Panc1 (cell line): ENCODE measurements at regions not wholly inside any gene's neighbourhood (a gene's known extent, or its start where the extent isn't known, plus 50 kb on each side); places are given as distances from the start of the nearest gene placed in this dataset.

ENCODE experiments used
- TF ChIP-seq, protein P1 (sequence below): fragments of 450-650 bp; IDR thresholded peaks from 2 replicates; pipeline ENCODE4 v1.5.1; 2017; ENCODE audit warnings: mild to moderate bottlenecking
- TF ChIP-seq, protein P2 (sequence below), 2 experiments: IDR thresholded peaks; 2 replicates each; pipeline ENCODE4 v1.6.1; 2011 to 2012; ENCODE audit warnings: low read depth in 2 of 2, control low read depth in 1 of 2, low read length in 1 of 2, mild to moderate bottlenecking in 1 of 2, moderate library complexity in 1 of 2; ENCODE audit not compliant: insufficient read depth in 1 of 2

DNA sequence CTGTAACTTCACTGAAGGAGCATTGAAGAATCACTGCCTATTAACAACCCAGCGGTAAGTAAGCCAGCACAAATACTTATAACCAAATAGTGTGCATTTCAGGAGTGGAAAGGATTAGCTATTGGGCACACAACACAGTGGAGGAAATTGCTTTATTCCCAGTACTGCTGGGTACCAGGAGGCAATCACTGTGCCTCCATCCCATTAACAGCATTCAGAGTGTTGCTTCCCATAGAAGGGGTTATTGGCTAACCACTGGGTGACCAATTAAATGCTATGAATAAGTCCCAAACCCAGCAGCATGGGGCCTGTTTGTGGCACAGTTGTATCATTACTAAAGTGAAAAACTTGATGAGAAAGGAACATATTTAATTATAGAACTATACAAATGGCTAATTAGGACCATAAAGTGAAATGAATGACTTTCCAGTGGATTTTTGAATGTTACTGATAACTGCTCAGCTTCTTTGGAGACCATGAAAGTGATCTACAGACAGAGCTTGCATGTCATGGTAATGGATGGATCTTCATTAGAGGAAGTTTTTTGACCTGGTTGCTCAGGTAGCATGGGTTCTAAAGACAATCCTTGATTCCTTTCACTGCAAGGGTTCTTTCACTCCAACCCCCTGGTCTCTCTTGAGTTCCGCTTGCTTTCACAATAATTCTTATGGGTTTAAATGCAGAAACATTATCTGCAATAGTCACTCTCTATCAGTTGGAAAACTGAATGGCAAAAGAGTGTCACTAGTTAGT, 413.3 kb upstream of the RORB start:
- TF ChIP-seq, protein P1, sequence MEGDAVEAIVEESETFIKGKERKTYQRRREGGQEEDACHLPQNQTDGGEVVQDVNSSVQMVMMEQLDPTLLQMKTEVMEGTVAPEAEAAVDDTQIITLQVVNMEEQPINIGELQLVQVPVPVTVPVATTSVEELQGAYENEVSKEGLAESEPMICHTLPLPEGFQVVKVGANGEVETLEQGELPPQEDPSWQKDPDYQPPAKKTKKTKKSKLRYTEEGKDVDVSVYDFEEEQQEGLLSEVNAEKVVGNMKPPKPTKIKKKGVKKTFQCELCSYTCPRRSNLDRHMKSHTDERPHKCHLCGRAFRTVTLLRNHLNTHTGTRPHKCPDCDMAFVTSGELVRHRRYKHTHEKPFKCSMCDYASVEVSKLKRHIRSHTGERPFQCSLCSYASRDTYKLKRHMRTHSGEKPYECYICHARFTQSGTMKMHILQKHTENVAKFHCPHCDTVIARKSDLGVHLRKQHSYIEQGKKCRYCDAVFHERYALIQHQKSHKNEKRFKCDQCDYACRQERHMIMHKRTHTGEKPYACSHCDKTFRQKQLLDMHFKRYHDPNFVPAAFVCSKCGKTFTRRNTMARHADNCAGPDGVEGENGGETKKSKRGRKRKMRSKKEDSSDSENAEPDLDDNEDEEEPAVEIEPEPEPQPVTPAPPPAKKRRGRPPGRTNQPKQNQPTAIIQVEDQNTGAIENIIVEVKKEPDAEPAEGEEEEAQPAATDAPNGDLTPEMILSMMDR: no peak
- TF ChIP-seq, protein P2, sequence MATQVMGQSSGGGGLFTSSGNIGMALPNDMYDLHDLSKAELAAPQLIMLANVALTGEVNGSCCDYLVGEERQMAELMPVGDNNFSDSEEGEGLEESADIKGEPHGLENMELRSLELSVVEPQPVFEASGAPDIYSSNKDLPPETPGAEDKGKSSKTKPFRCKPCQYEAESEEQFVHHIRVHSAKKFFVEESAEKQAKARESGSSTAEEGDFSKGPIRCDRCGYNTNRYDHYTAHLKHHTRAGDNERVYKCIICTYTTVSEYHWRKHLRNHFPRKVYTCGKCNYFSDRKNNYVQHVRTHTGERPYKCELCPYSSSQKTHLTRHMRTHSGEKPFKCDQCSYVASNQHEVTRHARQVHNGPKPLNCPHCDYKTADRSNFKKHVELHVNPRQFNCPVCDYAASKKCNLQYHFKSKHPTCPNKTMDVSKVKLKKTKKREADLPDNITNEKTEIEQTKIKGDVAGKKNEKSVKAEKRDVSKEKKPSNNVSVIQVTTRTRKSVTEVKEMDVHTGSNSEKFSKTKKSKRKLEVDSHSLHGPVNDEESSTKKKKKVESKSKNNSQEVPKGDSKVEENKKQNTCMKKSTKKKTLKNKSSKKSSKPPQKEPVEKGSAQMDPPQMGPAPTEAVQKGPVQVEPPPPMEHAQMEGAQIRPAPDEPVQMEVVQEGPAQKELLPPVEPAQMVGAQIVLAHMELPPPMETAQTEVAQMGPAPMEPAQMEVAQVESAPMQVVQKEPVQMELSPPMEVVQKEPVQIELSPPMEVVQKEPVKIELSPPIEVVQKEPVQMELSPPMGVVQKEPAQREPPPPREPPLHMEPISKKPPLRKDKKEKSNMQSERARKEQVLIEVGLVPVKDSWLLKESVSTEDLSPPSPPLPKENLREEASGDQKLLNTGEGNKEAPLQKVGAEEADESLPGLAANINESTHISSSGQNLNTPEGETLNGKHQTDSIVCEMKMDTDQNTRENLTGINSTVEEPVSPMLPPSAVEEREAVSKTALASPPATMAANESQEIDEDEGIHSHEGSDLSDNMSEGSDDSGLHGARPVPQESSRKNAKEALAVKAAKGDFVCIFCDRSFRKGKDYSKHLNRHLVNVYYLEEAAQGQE (IDR thresholded peaks at IDR 0.05; ENCODE audit: insufficient read depth in 1 of 2, low read depth in 2 of 2, low read length in 1 of 2): no peak
